ENCODE measurements at regions not wholly inside any gene's neighbourhood (a gene's known extent, or its start where the extent isn't known, plus 50 kb on each side); places are given as distances from the start of the nearest gene placed in this dataset.

- Histone ChIP-seq H3K4me3 (ENCODE audit: low read depth in 1 of 3, low read length in 3 of 3) (no peak overlapping the region), H3K27me3 (ENCODE audit: control insufficient read depth in 3 of 3, insufficient read depth in 3 of 3, low read length in 3 of 3) (peaks cover 0 to 4% (median 0%) of the 10 kb centered on the region in 3 donors), H3K9me3 (ENCODE audit: control insufficient read depth in 2 of 2, insufficient read depth in 1 of 2, low read depth in 1 of 2, low read length in 1 of 2) (peaks cover 0 to 7% of the 10 kb centered on the region in 2 donors), H3K27ac (ENCODE audit: low read depth in 1 of 3, low read length in 2 of 3) (no peak overlapping the region), H3K36me3 (ENCODE audit: control insufficient read depth in 3 of 3, insufficient read depth in 2 of 3, low read depth in 1 of 3, low read length in 3 of 3) (no peaks in the 10 kb centered on the region), H3K4me1 (ENCODE audit: control insufficient read depth in 3 of 3, insufficient read depth in 2 of 3, low read depth in 1 of 3, low read length in 2 of 3) (no peaks in the 10 kb centered on the region)
- no peak for DNase-seq
- FAIRE-seq: no peak
- WGBS, 3 donors: 73 to 88% (median 79%) methylated on average over 10 of the region's 10 CpGs
Measured at GRCh38 chr13:111565400-111565799, 245.0 kb downstream of the TEX29 start.

- H3K36me3 ChIP-seq (ENCODE audit: control insufficient read depth in 3 of 3, insufficient read depth in 2 of 3, low read depth in 1 of 3, low read length in 3 of 3): no peaks in the 10 kb centered on the region
- H3K9me3 ChIP-seq (ENCODE audit: control insufficient read depth in 2 of 2, insufficient read depth in 1 of 2, low read depth in 1 of 2, low read length in 1 of 2): peaks cover 0 to 7% of the 10 kb centered on the region in 2 donors
- no peak for FAIRE-seq
- H3K27me3 ChIP-seq (ENCODE audit: control insufficient read depth in 3 of 3, insufficient read depth in 3 of 3, low read length in 3 of 3): peaks cover 0 to 4% (median 0%) of the 10 kb centered on the region in 3 donors
- 88 to 92% (median 91%) methylated on average over 12 of the region's 12 CpGs for WGBS, 3 donors
- no peaks in the 10 kb centered on the region for H3K4me1 ChIP-seq (ENCODE audit: control insufficient read depth in 3 of 3, insufficient read depth in 2 of 3, low read depth in 1 of 3, low read length in 2 of 3)
- H3K27ac ChIP-seq (ENCODE audit: low read depth in 1 of 3, low read length in 2 of 3): no peak overlapping the region
- H3K4me3 ChIP-seq (ENCODE audit: low read depth in 1 of 3, low read length in 3 of 3): no peak overlapping the region
- no peak for DNase-seq
Measured at GRCh38 chr13:111566567-111566966, 246.1 kb downstream of the TEX29 start.

GRCh38 chr13:111567637-111568036, 247.2 kb downstream of the TEX29 start:
- peaks cover 0 to 7% of the 10 kb centered on the region in 2 donors for H3K9me3 ChIP-seq (ENCODE audit: control insufficient read depth in 2 of 2, insufficient read depth in 1 of 2, low read depth in 1 of 2, low read length in 1 of 2)
- WGBS, 3 donors: 82 to 91% (median 87%) methylated on average over 14 to 16 of the region's 16 CpGs
- DNase-seq (no peak), FAIRE-seq (no peak)
- no peak overlapping the region for H3K27ac ChIP-seq (ENCODE audit: low read depth in 1 of 3, low read length in 2 of 3)
- no peaks in the 10 kb centered on the region for H3K36me3 ChIP-seq (ENCODE audit: control insufficient read depth in 3 of 3, insufficient read depth in 2 of 3, low read depth in 1 of 3, low read length in 3 of 3)
- H3K27me3 ChIP-seq (ENCODE audit: control insufficient read depth in 3 of 3, insufficient read depth in 3 of 3, low read length in 3 of 3): peaks cover 0 to 6% (median 0%) of the 10 kb centered on the region in 3 donors
- H3K4me3 ChIP-seq (ENCODE audit: low read depth in 1 of 3, low read length in 3 of 3): no peak overlapping the region
- peaks cover 0 to 5% (median 0%) of the 10 kb centered on the region in 3 donors for H3K4me1 ChIP-seq (ENCODE audit: control insufficient read depth in 3 of 3, insufficient read depth in 2 of 3, low read depth in 1 of 3, low read length in 2 of 3)

GRCh38 chr13:111568290-111568689, 247.8 kb downstream of the TEX29 start:
- H3K27ac ChIP-seq (ENCODE audit: low read depth in 1 of 3, low read length in 2 of 3): no peak overlapping the region
- peaks cover 0 to 5% (median 0%) of the 10 kb centered on the region in 3 donors for H3K4me1 ChIP-seq (ENCODE audit: control insufficient read depth in 3 of 3, insufficient read depth in 2 of 3, low read depth in 1 of 3, low read length in 2 of 3)
- no peak overlapping the region for H3K4me3 ChIP-seq (ENCODE audit: low read depth in 1 of 3, low read length in 3 of 3)
- peaks cover 0 to 8% of the 10 kb centered on the region in 2 donors for H3K9me3 ChIP-seq (ENCODE audit: control insufficient read depth in 2 of 2, insufficient read depth in 1 of 2, low read depth in 1 of 2, low read length in 1 of 2)
- FAIRE-seq (no peak), DNase-seq (no peak)
- WGBS, 3 donors: 56 to 77% (median 60%) methylated on average over 8 of the region's 8 CpGs
- H3K27me3 ChIP-seq (ENCODE audit: control insufficient read depth in 3 of 3, insufficient read depth in 3 of 3, low read length in 3 of 3): peaks cover 0 to 6% (median 0%) of the 10 kb centered on the region in 3 donors
- no peaks in the 10 kb centered on the region for H3K36me3 ChIP-seq (ENCODE audit: control insufficient read depth in 3 of 3, insufficient read depth in 2 of 3, low read depth in 1 of 3, low read length in 3 of 3)

- FAIRE-seq: no peak
- Histone ChIP-seq H3K27ac (ENCODE audit: low read depth in 1 of 3, low read length in 2 of 3) (no peak overlapping the region), H3K9me3 (ENCODE audit: control insufficient read depth in 2 of 2, insufficient read depth in 1 of 2, low read depth in 1 of 2, low read length in 1 of 2) (peaks cover 0 to 26% of the 10 kb centered on the region in 2 donors), H3K27me3 (ENCODE audit: control insufficient read depth in 3 of 3, insufficient read depth in 3 of 3, low read length in 3 of 3) (peaks cover 0 to 6% (median 0%) of the 10 kb centered on the region in 3 donors), H3K4me3 (ENCODE audit: low read depth in 1 of 3, low read length in 3 of 3) (no peak overlapping the region), H3K4me1 (ENCODE audit: control insufficient read depth in 3 of 3, insufficient read depth in 2 of 3, low read depth in 1 of 3, low read length in 2 of 3) (peaks cover 0 to 5% (median 0%) of the 10 kb centered on the region in 3 donors), H3K36me3 (ENCODE audit: control insufficient read depth in 3 of 3, insufficient read depth in 2 of 3, low read depth in 1 of 3, low read length in 3 of 3) (no peaks in the 10 kb centered on the region)
- 79 to 90% (median 89%) methylated on average over 1 of the region's 1 CpG for WGBS, 3 donors
- DNase-seq: no peak
Measured at GRCh38 chr13:111570911-111571310, 250.5 kb downstream of the TEX29 start.

- H3K4me3 ChIP-seq (ENCODE audit: low read depth in 1 of 3, low read length in 3 of 3): no peak overlapping the region
- FAIRE-seq: no peak
- H3K9me3 ChIP-seq (ENCODE audit: control insufficient read depth in 2 of 2, insufficient read depth in 1 of 2, low read depth in 1 of 2, low read length in 1 of 2): peaks cover 0 to 26% of the 10 kb centered on the region in 2 donors
- peak; percentile 61 to 62 for DNase-seq
- 20 to 49% (median 34%) methylated on average over 27 of the region's 27 CpGs for WGBS, 3 donors
- H3K4me1 ChIP-seq (ENCODE audit: control insufficient read depth in 3 of 3, insufficient read depth in 2 of 3, low read depth in 1 of 3, low read length in 2 of 3): peaks cover 0 to 5% (median 0%) of the 10 kb centered on the region in 3 donors
- no peaks in the 10 kb centered on the region for H3K36me3 ChIP-seq (ENCODE audit: control insufficient read depth in 3 of 3, insufficient read depth in 2 of 3, low read depth in 1 of 3, low read length in 3 of 3)
- H3K27ac ChIP-seq (ENCODE audit: low read depth in 1 of 3, low read length in 2 of 3): no peak overlapping the region
- peaks cover 0 to 4% (median 0%) of the 10 kb centered on the region in 3 donors for H3K27me3 ChIP-seq (ENCODE audit: control insufficient read depth in 3 of 3, insufficient read depth in 3 of 3, low read length in 3 of 3)
Measured at GRCh38 chr13:111572956-111573761, 252.7 kb downstream of the TEX29 start.

GRCh38 chr13:111573801-111574200, 253.4 kb downstream of the TEX29 start:
- Histone ChIP-seq H3K4me1 (ENCODE audit: control insufficient read depth in 3 of 3, insufficient read depth in 2 of 3, low read depth in 1 of 3, low read length in 2 of 3) (peaks cover 0 to 5% (median 0%) of the 10 kb centered on the region in 3 donors), H3K27ac (ENCODE audit: low read depth in 1 of 3, low read length in 2 of 3) (no peak overlapping the region), H3K27me3 (ENCODE audit: control insufficient read depth in 3 of 3, insufficient read depth in 3 of 3, low read length in 3 of 3) (peaks cover 0 to 2% (median 0%) of the 10 kb centered on the region in 3 donors), H3K4me3 (ENCODE audit: low read depth in 1 of 3, low read length in 3 of 3) (no peak overlapping the region), H3K9me3 (ENCODE audit: control insufficient read depth in 2 of 2, insufficient read depth in 1 of 2, low read depth in 1 of 2, low read length in 1 of 2) (peaks cover 0 to 22% of the 10 kb centered on the region in 2 donors), H3K36me3 (ENCODE audit: control insufficient read depth in 3 of 3, insufficient read depth in 2 of 3, low read depth in 1 of 3, low read length in 3 of 3) (no peaks in the 10 kb centered on the region)
- no peak for DNase-seq
- FAIRE-seq: no peak
- 92 to 94% (median 93%) methylated on average over 7 of the region's 7 CpGs for WGBS, 3 donors

GRCh38 chr13:111575276-111575675, 254.8 kb downstream of the TEX29 start:
- Histone ChIP-seq H3K4me3 (ENCODE audit: low read depth in 1 of 3, low read length in 3 of 3) (no peak overlapping the region), H3K4me1 (ENCODE audit: control insufficient read depth in 3 of 3, insufficient read depth in 2 of 3, low read depth in 1 of 3, low read length in 2 of 3) (peaks cover 0 to 5% (median 0%) of the 10 kb centered on the region in 3 donors), H3K36me3 (ENCODE audit: control insufficient read depth in 3 of 3, insufficient read depth in 2 of 3, low read depth in 1 of 3, low read length in 3 of 3) (no peaks in the 10 kb centered on the region), H3K9me3 (ENCODE audit: control insufficient read depth in 2 of 2, insufficient read depth in 1 of 2, low read depth in 1 of 2, low read length in 1 of 2) (peaks cover 0 to 23% of the 10 kb centered on the region in 2 donors), H3K27ac (ENCODE audit: low read depth in 1 of 3, low read length in 2 of 3) (no peak overlapping the region), H3K27me3 (ENCODE audit: control insufficient read depth in 3 of 3, insufficient read depth in 3 of 3, low read length in 3 of 3) (peaks cover 0 to 4% (median 0%) of the 10 kb centered on the region in 3 donors)
- 89 to 93% (median 92%) methylated on average over 9 of the region's 9 CpGs for WGBS, 3 donors
- no peak for DNase-seq
- FAIRE-seq: no peak

Measured in small intestine (tissue), 7 donors.